IMR-90 (cell line): ENCODE measurements at regions not wholly inside any gene's neighbourhood (a gene's known extent, or its start where the extent isn't known, plus 50 kb on each side); places are given as distances from the start of the nearest gene placed in this dataset.

Experiments used
- ATAC-seq: fragments of 200-7000 bp; cut with Tn5 transposase; 2 replicates; pipeline ENCODE4 v1.9.1; 2020; ENCODE audit warnings: low read depth, mild to moderate bottlenecking, moderate library complexity
- BruUV-seq: library from RNA; stranded (reverse); fragments of 400-500 nt; replicated peaks from 2 replicates; lab custom pipeline; 2021; lab: Mats Ljungman, UMichigan
- CTCF ChIA-PET: fragments of 300-600 bp; formaldehyde crosslinking; extraction: SDS; loops from one replicate; lab custom pipeline; 2021; ENCODE audit warnings: antibody characterized with exemption; lab: Yijun Ruan, JAX
- POLR2A ChIA-PET: fragments of 300-600 bp; sonication (Branson Sonifier 250); formaldehyde crosslinking; loops from one replicate; lab custom pipeline; 2022; ENCODE audit warnings: antibody characterized with exemption; ENCODE audit not compliant: unreplicated experiment; lab: Charles Lee
- DNase-seq: peaks from one replicate; pipeline ENCODE4 v3.0.0; 2013
- H2AFZ ChIP-seq: replicated peaks from 2 replicates; pipeline ENCODE3; 2013; ENCODE audit warnings: low read length, mild to moderate bottlenecking; ENCODE audit not compliant: poor library complexity
- H2AK5ac ChIP-seq: 2 replicates; pipeline ENCODE4 v1.6.1; 2013; ENCODE audit warnings: low read depth, low read length, inconsistent platforms
- H2AK9ac ChIP-seq: replicated peaks from 2 replicates; pipeline ENCODE3; 2013; ENCODE audit warnings: mild to moderate bottlenecking, low read depth, low read length, moderate library complexity; ENCODE audit not compliant: poor library complexity
- H2BK120ac ChIP-seq: 2 replicates; pipeline ENCODE4 v1.6.1; 2013; ENCODE audit warnings: low read depth, low read length, inconsistent platforms
- H2BK15ac ChIP-seq: 3 replicates; pipeline ENCODE4 v1.6.1; 2013; ENCODE audit warnings: low read depth, low read length, inconsistent platforms
- H2BK20ac ChIP-seq: 2 replicates; pipeline ENCODE4 v1.6.1; 2013; ENCODE audit warnings: low read depth, mild to moderate bottlenecking, inconsistent platforms, low read length, moderate library complexity
- H2BK5ac ChIP-seq: 2 replicates; pipeline ENCODE4 v1.6.1; 2013; ENCODE audit warnings: mild to moderate bottlenecking, low read depth, low read length, inconsistent platforms; ENCODE audit not compliant: poor library complexity, severe bottlenecking
- H3K14ac ChIP-seq: replicated peaks from 2 replicates; pipeline ENCODE4 v1.6.1; 2013; ENCODE audit warnings: low read depth, low read length, inconsistent platforms
- H3K18ac ChIP-seq: 2 replicates; pipeline ENCODE4 v1.6.1; 2013; ENCODE audit warnings: low read depth, low read length, control low read depth
- H3K23ac ChIP-seq: 2 replicates; pipeline ENCODE4 v1.6.1; 2013; ENCODE audit warnings: low read depth, low read length, inconsistent platforms
- H3K27ac ChIP-seq: 2 replicates; pipeline ENCODE4 v1.5.1; 2013; ENCODE audit warnings: mild to moderate bottlenecking, control low read depth, low read length; ENCODE audit not compliant: insufficient read depth
- H3K27me3 ChIP-seq: 2 replicates; pipeline ENCODE4 v1.6.1; 2013; ENCODE audit warnings: low read length; ENCODE audit not compliant: control insufficient read depth, insufficient read depth
- H3K36me3 ChIP-seq: 2 replicates; pipeline ENCODE4 v1.6.1; 2013; ENCODE audit warnings: low read length, mixed read lengths; ENCODE audit not compliant: control insufficient read depth, insufficient read depth
- H3K4ac ChIP-seq: 2 replicates; pipeline ENCODE4 v1.6.1; 2013; ENCODE audit warnings: low read depth, low read length, inconsistent platforms
- H3K4me1 ChIP-seq: 2 replicates; pipeline ENCODE4 v1.6.1; 2013; ENCODE audit warnings: low read length, mixed read lengths; ENCODE audit not compliant: control insufficient read depth, insufficient read depth
- H3K4me2 ChIP-seq: 2 replicates; pipeline ENCODE4 v1.6.1; 2013; ENCODE audit warnings: low read depth, mild to moderate bottlenecking, control low read depth, low read length, moderate library complexity
- H3K4me3 ChIP-seq: 2 replicates; pipeline ENCODE4 v1.5.1; 2013; ENCODE audit warnings: low read depth, mild to moderate bottlenecking, control low read depth, low read length, moderate library complexity; ENCODE audit not compliant: insufficient read depth
- H3K56ac ChIP-seq: 2 replicates; pipeline ENCODE4 v1.6.1; 2013; ENCODE audit warnings: low read length, inconsistent platforms; ENCODE audit not compliant: insufficient read depth; ENCODE audit errors: extremely low read depth
- H3K79me1 ChIP-seq, 2 experiments: 2 replicates each; pipeline ENCODE4 v1.6.1; 2013; ENCODE audit warnings: low read length in 2 of 2, inconsistent platforms in 1 of 2, low read depth in 1 of 2
- H3K9ac ChIP-seq: 2 replicates; pipeline ENCODE4 v1.6.1; 2013; ENCODE audit warnings: low read depth, low read length, control low read depth
- H3K9me1 ChIP-seq: 2 replicates; pipeline ENCODE4 v1.6.1; 2013; ENCODE audit warnings: low read length, inconsistent platforms; ENCODE audit not compliant: insufficient read depth
- H3K9me3 ChIP-seq: 2 replicates; pipeline ENCODE4 v1.6.1; 2013; ENCODE audit warnings: low read length; ENCODE audit not compliant: control insufficient read depth, insufficient read depth
- H4K20me1 ChIP-seq: 2 replicates; pipeline ENCODE4 v1.6.1; 2013; ENCODE audit warnings: low read length, inconsistent platforms; ENCODE audit not compliant: insufficient read depth
- H4K5ac ChIP-seq: 2 replicates; pipeline ENCODE4 v1.6.1; 2013; ENCODE audit warnings: mild to moderate bottlenecking, low read depth, low read length, control low read depth
- H4K8ac ChIP-seq, 2 experiments: 2 replicates each; pipeline ENCODE4 v1.6.1; 2013; ENCODE audit warnings: low read depth in 2 of 2, low read length in 2 of 2, control low read depth in 1 of 2, inconsistent platforms in 1 of 2
- H4K91ac ChIP-seq: 2 replicates; pipeline ENCODE4 v1.6.1; 2013; ENCODE audit warnings: low read depth, low read length, inconsistent platforms; ENCODE audit not compliant: insufficient read depth
- CTCF ChIP-seq: conservative IDR thresholded peaks from 2 replicates; pipeline ENCODE4 v1.5.1; 2012; ENCODE audit warnings: mild to moderate bottlenecking, low read depth, low read length, improper control_type of control experiment
- ELK1 ChIP-seq: fragments of 150-350 bp; IDR thresholded peaks from 2 replicates; pipeline ENCODE4 v1.6.1; 2016; ENCODE audit warnings: low read depth, mild to moderate bottlenecking, low read length, moderate library complexity, borderline replicate concordance
- MAZ ChIP-seq: IDR thresholded peaks from 2 replicates; pipeline ENCODE4 v1.6.1; 2012; ENCODE audit warnings: low read depth, mild to moderate bottlenecking, low read length, improper control_type of control experiment, moderate library complexity, borderline replicate concordance
- MXI1 ChIP-seq: IDR thresholded peaks from 2 replicates; pipeline ENCODE4 v1.6.1; 2012; ENCODE audit warnings: low read depth, mild to moderate bottlenecking, low read length, moderate library complexity, borderline replicate concordance
- NFE2L2 ChIP-seq: fragments of 150-350 bp; IDR thresholded peaks from 2 replicates; pipeline ENCODE4 v1.6.1; 2016; ENCODE audit warnings: low read depth, mild to moderate bottlenecking, low read length
- RAD21 ChIP-seq: IDR thresholded peaks from 2 replicates; pipeline ENCODE4 v1.6.1; 2012; ENCODE audit warnings: low read length, improper control_type of control experiment
- RCOR1 ChIP-seq: IDR thresholded peaks from 2 replicates; pipeline ENCODE4 v1.6.1; 2012; ENCODE audit warnings: mild to moderate bottlenecking, low read length, improper control_type of control experiment; ENCODE audit not compliant: insufficient replicate concordance
- SMC3 ChIP-seq: fragments of 150-350 bp; IDR thresholded peaks from 2 replicates; pipeline ENCODE4 v1.6.1; 2016; ENCODE audit warnings: low read depth, mild to moderate bottlenecking, antibody characterized with exemption, low read length, moderate library complexity
- WGBS, 2 experiments: methylation state at CpG; one replicate each; pipeline versions ENCODE4 v1.1.5 to v1.1.7; 2013; ENCODE audit warnings: missing lambda C conversion rate in 2 of 2; ENCODE audit not compliant: insufficient read length in 1 of 2; ENCODE audit errors: extremely low coverage in 2 of 2; 5-methylcytosine and 5-hydroxymethylcytosine counted together
- dilution Hi-C: fragments of 300-500 bp; cut with HindIII; formaldehyde crosslinking; loops from one replicate; pipeline ENCODE4 v1.14.3; 2018; ENCODE audit warnings: low sequenced_read_pairs; ENCODE audit not compliant: unreplicated experiment
- in situ Hi-C: fragments of 300-500 bp; cut with MboI; formaldehyde crosslinking; loops from 3 replicates; pipeline ENCODE4 v1.14.3; 2019; ENCODE audit warnings: low sequenced_read_pairs, inconsistent platforms, mixed read lengths
- intact Hi-C: fragments of 100-400 bp; cut with micrococcal nuclease; formaldehyde crosslinking; loops from 2 replicates; pipeline ENCODE4 v1.10.0; 2022

GRCh38 chr5:61262080-61262479 lies 70.0 kb upstream of the ZSWIM6 start:
- Histone ChIP-seq H3K4me1 (no peaks in the 10 kb centered on the region), H3K56ac (no peak overlapping the region), H3K27me3 (no peaks in the 10 kb centered on the region), H3K4ac (no peak overlapping the region), H2AK9ac (peak overlapping the region; percentile 19), H3K9ac (no peak overlapping the region), H4K8ac (no peak overlapping the region), H2BK120ac (no peak overlapping the region), H2AK5ac (no peak overlapping the region), H3K27ac (no peak overlapping the region), H3K23ac (no peak overlapping the region), H4K20me1 (no peaks in the 10 kb centered on the region), H4K5ac (no peak overlapping the region), H2BK15ac (no peak overlapping the region), H3K18ac (no peak overlapping the region), H2AFZ (no peak overlapping the region), H3K79me1 (no peaks in the 10 kb centered on the region), H3K4me3 (no peak overlapping the region), H2BK20ac (no peak overlapping the region), H3K14ac (no peak overlapping the region), H3K9me1 (no peaks in the 10 kb centered on the region), H3K9me3 (no peaks in the 10 kb centered on the region), H3K36me3 (no peaks in the 10 kb centered on the region), H3K4me2 (no peak overlapping the region), H4K91ac (no peak overlapping the region), H2BK5ac (no peak overlapping the region)
- no peak for DNase-seq
- no peak for TF ChIP-seq MAZ
- no peak for TF ChIP-seq RAD21
- TF ChIP-seq NFE2L2, result no peak
- no peak for TF ChIP-seq ELK1
- no peak for TF ChIP-seq CTCF
- TF ChIP-seq SMC3, result no peak
- no peak for TF ChIP-seq RCOR1
- no peak for TF ChIP-seq MXI1
- BruUV-seq, result no TSS peak
- CTCF ChIA-PET, result no interaction called here
- dilution Hi-C loops (no loop called here), in situ Hi-C loops (no loop called here), intact Hi-C loops (no loop called here)
- POLR2A ChIA-PET, result no interaction called here
- 100% methylated on average over 1 of the region's 5 CpGs; no CpG with 5 or more reads in 1 of the 2 experiments for WGBS, 2 experiments
- no peak; the same call in 1 of the 2 replicates for ATAC-seq
